Hepatocyte (in vitro differentiated cells): ENCODE measurements at regions not wholly inside any gene's neighbourhood (a gene's known extent, or its start where the extent isn't known, plus 50 kb on each side); places are given as distances from the start of the nearest gene placed in this dataset.

Experiments
- DNase-seq: peaks from one replicate; pipeline ENCODE4 v3.0.0-alpha.2; 2016; ENCODE audit warnings: low spot score
- H2AFZ ChIP-seq: fragments of 200-600 bp; sonication (generic); 2 replicates; pipeline ENCODE4 v1.6.0; 2016; ENCODE audit warnings: antibody characterized with exemption, mild to moderate bottlenecking
- H3K27ac ChIP-seq: fragments of 200-600 bp; sonication (generic); 2 replicates; pipeline ENCODE4 v1.5.1; 2016; ENCODE audit warnings: mild to moderate bottlenecking
- H3K27me3 ChIP-seq: fragments of 200-600 bp; sonication (generic); 2 replicates; pipeline ENCODE4 v1.6.1; 2016
- H3K36me3 ChIP-seq: fragments of 200-600 bp; sonication (generic); replicated peaks from 2 replicates; pipeline ENCODE4 v1.5.1; 2016; ENCODE audit warnings: low read depth; ENCODE audit not compliant: insufficient read depth
- H3K4me1 ChIP-seq: fragments of 200-600 bp; sonication (generic); 2 replicates; pipeline ENCODE4 v1.5.1; 2016; ENCODE audit warnings: mild to moderate bottlenecking, moderate library complexity; ENCODE audit not compliant: insufficient read depth
- H3K4me2 ChIP-seq: fragments of 200-600 bp; sonication (generic); 2 replicates; pipeline ENCODE4 v1.6.0; 2016
- H3K4me3 ChIP-seq: fragments of 200-600 bp; sonication (generic); 2 replicates; pipeline ENCODE4 v1.5.1; 2016; ENCODE audit warnings: mild to moderate bottlenecking
- H3K79me2 ChIP-seq: fragments of 200-600 bp; sonication (generic); 2 replicates; pipeline ENCODE4 v1.6.0; 2017; ENCODE audit warnings: mild to moderate bottlenecking
- H3K9me2 ChIP-seq: fragments of 200-600 bp; sonication (generic); replicated peaks from 2 replicates; pipeline ENCODE4 v1.6.0; 2017; ENCODE audit warnings: mild to moderate bottlenecking; ENCODE audit not compliant: insufficient read depth
- H3K9me3 ChIP-seq: fragments of 200-600 bp; sonication (generic); 2 replicates; pipeline ENCODE4 v1.5.1; 2016; ENCODE audit warnings: low read depth, mild to moderate bottlenecking
- H4K20me1 ChIP-seq: fragments of 200-600 bp; sonication (generic); 2 replicates; pipeline ENCODE4 v1.6.0; 2016; ENCODE audit warnings: mild to moderate bottlenecking; ENCODE audit not compliant: insufficient read depth, poor library complexity, severe bottlenecking
- EZH2 ChIP-seq: fragments of 200-600 bp; sonication (generic); IDR thresholded peaks from 2 replicates; pipeline ENCODE4 v1.6.1; 2016; ENCODE audit warnings: antibody characterized with exemption, mild to moderate bottlenecking, borderline replicate concordance
- EZH2phosphoT487 ChIP-seq: fragments of 200-600 bp; sonication (generic); IDR thresholded peaks from one replicate; pipeline ENCODE4 v1.6.1; 2018; ENCODE audit warnings: antibody characterized with exemption, mild to moderate bottlenecking, low read depth, moderate library complexity; ENCODE audit not compliant: unreplicated experiment, severe bottlenecking
- WGBS: methylation state at CpG from one replicate; pipeline ENCODE4 v1.1.6; 2016; ENCODE audit warnings: low lambda C conversion rate; ENCODE audit errors: missing lambda C conversion rate; 5-methylcytosine and 5-hydroxymethylcytosine counted together
- TF ChIP-seq, protein P1 (sequence below): fragments of 200-600 bp; sonication (generic); IDR thresholded peaks from 2 replicates; pipeline ENCODE4 v1.5.1; 2016; ENCODE audit warnings: antibody characterized with exemption, mild to moderate bottlenecking; ENCODE audit not compliant: poor library complexity

DNA sequence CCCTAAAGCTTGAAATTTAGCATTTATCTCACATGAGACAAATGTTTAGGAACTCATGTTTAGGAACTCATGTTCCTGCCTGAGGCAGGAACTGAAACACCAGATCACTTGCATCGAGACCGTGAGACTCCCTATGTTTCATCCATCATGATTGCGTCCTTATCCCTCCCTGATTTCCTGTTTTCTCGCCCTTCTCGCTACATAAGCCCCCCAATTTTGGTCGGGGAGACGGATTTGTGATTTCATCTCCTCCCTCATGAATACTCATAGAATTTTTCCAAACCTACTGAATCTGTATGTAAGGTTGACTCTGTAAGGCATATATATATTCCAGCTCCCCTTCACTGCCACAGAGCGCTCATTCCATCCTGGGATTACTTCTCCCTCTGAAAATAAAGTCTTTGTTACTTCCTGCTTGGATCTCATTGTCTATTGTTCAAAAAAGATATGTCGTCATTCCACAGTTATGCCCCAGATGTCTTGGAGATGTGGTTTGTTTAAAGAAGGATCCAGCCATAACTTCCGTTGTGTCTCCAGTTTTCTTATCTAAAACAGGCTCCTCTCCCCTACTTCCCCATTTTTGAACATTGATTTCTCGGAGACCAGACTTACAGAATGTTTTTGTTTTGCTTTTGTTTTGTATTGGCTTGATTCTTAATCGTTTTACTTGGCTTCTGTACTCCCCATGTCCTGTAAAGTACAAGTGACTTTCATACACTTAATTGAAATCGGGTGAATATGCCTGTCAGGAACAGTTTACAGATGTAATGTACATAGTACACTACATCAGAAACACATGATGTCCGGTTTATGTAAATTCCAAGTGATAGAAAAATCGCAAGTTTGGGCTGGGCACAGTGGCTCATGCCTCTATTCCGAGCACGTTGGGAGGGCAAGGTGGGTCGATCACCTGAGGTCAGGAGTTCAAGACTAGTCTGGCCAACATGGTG lies 118.7 kb downstream of the HFE start:
- H3K36me3 ChIP-seq: no peaks in the 10 kb centered on the region
- TF ChIP-seq EZH2 (no peak), EZH2phosphoT487 (no peak)
- TF ChIP-seq, protein P1, sequence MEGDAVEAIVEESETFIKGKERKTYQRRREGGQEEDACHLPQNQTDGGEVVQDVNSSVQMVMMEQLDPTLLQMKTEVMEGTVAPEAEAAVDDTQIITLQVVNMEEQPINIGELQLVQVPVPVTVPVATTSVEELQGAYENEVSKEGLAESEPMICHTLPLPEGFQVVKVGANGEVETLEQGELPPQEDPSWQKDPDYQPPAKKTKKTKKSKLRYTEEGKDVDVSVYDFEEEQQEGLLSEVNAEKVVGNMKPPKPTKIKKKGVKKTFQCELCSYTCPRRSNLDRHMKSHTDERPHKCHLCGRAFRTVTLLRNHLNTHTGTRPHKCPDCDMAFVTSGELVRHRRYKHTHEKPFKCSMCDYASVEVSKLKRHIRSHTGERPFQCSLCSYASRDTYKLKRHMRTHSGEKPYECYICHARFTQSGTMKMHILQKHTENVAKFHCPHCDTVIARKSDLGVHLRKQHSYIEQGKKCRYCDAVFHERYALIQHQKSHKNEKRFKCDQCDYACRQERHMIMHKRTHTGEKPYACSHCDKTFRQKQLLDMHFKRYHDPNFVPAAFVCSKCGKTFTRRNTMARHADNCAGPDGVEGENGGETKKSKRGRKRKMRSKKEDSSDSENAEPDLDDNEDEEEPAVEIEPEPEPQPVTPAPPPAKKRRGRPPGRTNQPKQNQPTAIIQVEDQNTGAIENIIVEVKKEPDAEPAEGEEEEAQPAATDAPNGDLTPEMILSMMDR: no peak
- WGBS: 6% methylated on average over 18 of the region's 18 CpGs
- no peaks in the 10 kb centered on the region for H3K27me3 ChIP-seq
- H3K27ac ChIP-seq: peak overlapping the region; percentile 98
- peak overlapping the region; percentile 86 for H3K4me2 ChIP-seq
- peak overlapping the region; percentile 56 for H3K4me3 ChIP-seq
- H4K20me1 ChIP-seq: no peaks in the 10 kb centered on the region
- no peaks in the 10 kb centered on the region for H3K9me3 ChIP-seq
- H3K9me2 ChIP-seq: no peaks in the 10 kb centered on the region
- DNase-seq: no peak
- H2AFZ ChIP-seq: peak overlapping the region; percentile 7
- peaks cover 27% of the 10 kb centered on the region for H3K79me2 ChIP-seq
- H3K4me1 ChIP-seq: no peaks in the 10 kb centered on the region

DNA sequence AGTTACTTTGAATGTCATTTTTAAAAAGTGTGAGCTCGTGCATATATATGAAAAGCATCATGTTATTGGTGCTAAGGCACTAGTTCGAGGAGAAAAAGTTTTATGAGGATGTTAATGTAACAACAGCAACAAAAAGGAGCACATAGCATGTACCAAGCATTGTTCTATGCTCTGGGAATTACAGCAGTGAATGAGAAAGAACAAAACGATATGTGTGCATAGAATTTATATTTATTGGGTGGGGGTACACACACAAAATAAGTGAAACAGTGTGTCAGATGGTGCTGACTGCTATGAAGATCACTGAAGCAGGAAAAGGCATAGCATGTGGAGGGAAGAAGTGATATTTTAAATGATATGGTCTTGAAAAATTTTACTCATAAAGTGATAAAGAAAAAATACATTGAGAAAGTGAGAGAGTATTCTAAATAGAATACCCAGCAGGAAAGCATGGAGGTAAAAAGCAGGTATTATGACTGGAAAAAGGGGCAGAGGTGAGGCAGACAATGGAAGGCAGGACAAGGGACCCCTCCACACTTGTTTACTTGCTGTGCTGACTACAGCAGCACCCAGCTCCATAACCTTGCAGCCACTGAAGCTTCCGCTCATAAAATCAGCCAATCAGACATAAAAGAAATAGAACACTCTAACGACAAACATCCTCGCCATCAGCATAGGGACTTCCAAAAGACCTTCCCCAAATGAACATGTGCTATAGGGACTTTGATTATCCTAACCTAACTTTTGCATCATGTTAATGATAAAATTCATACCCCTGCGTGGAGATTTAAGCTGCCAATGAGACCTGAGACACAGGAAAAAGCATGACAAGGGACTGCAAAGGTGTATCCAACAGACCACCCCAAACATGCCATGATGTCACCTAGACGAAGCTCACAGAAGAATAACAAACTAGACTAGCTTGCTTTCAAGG lies 119.9 kb downstream of the HFE start:
- Histone ChIP-seq H3K36me3 (no peaks in the 10 kb centered on the region), H3K27me3 (no peaks in the 10 kb centered on the region), H3K4me1 (no peaks in the 10 kb centered on the region), H3K79me2 (peaks cover 20% of the 10 kb centered on the region), H4K20me1 (no peaks in the 10 kb centered on the region), H3K4me2 (peak overlapping the region; percentile 86), H2AFZ (no peak overlapping the region), H3K9me3 (no peaks in the 10 kb centered on the region), H3K27ac (peak overlapping the region; percentile 98), H3K4me3 (peak overlapping the region; percentile 56), H3K9me2 (no peaks in the 10 kb centered on the region)
- no peak for DNase-seq
- TF ChIP-seq EZH2 (no peak), EZH2phosphoT487 (no peak)
- TF ChIP-seq, protein P1: no peak
- WGBS: 56% methylated on average over 8 of the region's 8 CpGs

DNA sequence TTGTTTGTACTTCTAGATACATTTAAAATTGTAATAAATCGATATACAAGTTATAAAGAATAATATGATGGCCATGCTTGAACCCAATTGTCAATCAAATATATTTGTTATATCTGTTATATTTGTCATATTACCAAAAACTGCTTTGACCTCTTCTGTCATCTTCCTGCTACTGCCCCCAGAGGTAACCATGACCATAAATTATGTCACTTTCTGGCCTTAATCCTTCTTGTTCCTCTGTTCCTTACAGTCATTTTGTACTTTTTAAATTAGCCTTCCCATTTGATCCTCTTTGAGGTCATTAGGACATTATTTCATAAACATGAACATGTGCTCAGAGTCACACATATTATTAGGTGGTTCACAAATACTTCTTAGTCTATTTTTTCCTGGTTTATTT lies 124.7 kb downstream of the HFE start:
- DNase-seq: no peak
- 100% methylated on average over 1 of the region's 1 CpG for WGBS
- Histone ChIP-seq H3K27ac (no peak overlapping the region), H3K27me3 (no peaks in the 10 kb centered on the region), H3K9me2 (no peaks in the 10 kb centered on the region), H4K20me1 (no peaks in the 10 kb centered on the region), H3K36me3 (no peaks in the 10 kb centered on the region), H3K4me1 (no peaks in the 10 kb centered on the region), H3K4me3 (no peak overlapping the region), H3K79me2 (peaks cover 27% of the 10 kb centered on the region), H2AFZ (no peak overlapping the region), H3K9me3 (no peaks in the 10 kb centered on the region), H3K4me2 (no peak overlapping the region)
- TF ChIP-seq EZH2: no peak
- TF ChIP-seq, protein P1: no peak
